ENCODE measurements at regions not wholly inside any gene's neighbourhood (a gene's known extent, or its start where the extent isn't known, plus 50 kb on each side); places are given as distances from the start of the nearest gene placed in this dataset.

GRCh38 chr9:30020161-30020560, 2364.3 kb upstream of the ACO1 start:
- DNase-seq (ENCODE audit: low read depth), result no peak
- no peak overlapping the region for H3K4me3 ChIP-seq (ENCODE audit: low read length)
- no peak for TF ChIP-seq CTCF (conservative IDR thresholded peaks at IDR 0.05; ENCODE audit: low read length)

DNA sequence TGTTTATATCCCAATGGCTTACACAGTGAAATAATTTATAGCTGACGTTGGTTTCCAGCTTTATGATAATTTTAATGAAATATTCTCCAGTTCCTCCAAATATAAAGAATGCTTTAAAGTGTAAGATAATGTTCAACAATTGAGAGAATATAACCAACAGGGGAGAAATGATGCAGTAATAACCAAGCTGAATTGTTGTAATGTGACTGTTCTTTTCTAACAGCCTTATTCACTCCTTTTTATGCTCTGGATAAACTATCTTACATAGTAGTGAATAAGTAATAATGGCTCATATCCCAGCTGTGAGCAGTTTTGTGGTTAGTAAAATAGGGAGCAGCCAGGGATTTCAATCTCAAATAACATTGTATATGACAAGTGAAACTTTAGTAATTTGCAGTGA, 2348.7 kb upstream of the ACO1 start:
- no peak for TF ChIP-seq CTCF (conservative IDR thresholded peaks at IDR 0.05; ENCODE audit: low read length)
- DNase-seq (ENCODE audit: low read depth), result no peak
- no peak overlapping the region for H3K4me3 ChIP-seq (ENCODE audit: low read length)

DNA sequence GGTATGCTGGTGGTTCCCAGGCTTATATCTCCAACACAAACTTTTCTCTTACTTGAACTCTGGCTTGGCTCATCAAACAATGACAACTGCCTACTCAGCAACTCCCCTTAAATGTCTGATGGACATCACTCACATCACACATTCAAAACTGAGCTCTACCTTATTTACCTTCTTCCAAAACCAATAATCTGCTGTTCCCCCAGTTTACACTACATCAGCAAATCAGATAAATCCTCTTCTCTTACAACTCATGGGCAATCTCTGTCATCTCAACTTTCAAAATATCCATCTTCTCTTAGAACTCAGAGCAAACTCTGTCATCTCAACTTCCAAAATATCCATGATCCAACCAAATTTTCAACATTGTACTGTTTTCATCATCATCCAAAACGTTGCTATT, 2347.9 kb upstream of the ACO1 start:
- DNase-seq (ENCODE audit: low read depth), result no peak
- no peak for TF ChIP-seq CTCF (conservative IDR thresholded peaks at IDR 0.05; ENCODE audit: low read length)
- H3K4me3 ChIP-seq (ENCODE audit: low read length), result no peak overlapping the region

- no peak for TF ChIP-seq CTCF (conservative IDR thresholded peaks at IDR 0.05; ENCODE audit: low read length)
- DNase-seq (ENCODE audit: low read depth), result no peak
- H3K4me3 ChIP-seq (ENCODE audit: low read length), result no peak overlapping the region
These were observed 2344.7 kb upstream of the ACO1 start for GRCh38 chr9:30039712-30040111.

- TF ChIP-seq CTCF (conservative IDR thresholded peaks at IDR 0.05; ENCODE audit: low read length), result no peak
- no peak for DNase-seq (ENCODE audit: low read depth)
- no peak overlapping the region for H3K4me3 ChIP-seq (ENCODE audit: low read length)
These were observed 2336.0 kb upstream of the ACO1 start for GRCh38 chr9:30048396-30048795.

- no peak for TF ChIP-seq CTCF (conservative IDR thresholded peaks at IDR 0.05; ENCODE audit: low read length)
- no peak overlapping the region for H3K4me3 ChIP-seq (ENCODE audit: low read length)
- DNase-seq (ENCODE audit: low read depth), result no peak
These were observed 2326.0 kb upstream of the ACO1 start for GRCh38 chr9:30058463-30058862.

GRCh38 chr9:30060976-30061375, 2323.5 kb upstream of the ACO1 start:
- no peak for DNase-seq (ENCODE audit: low read depth)
- no peak for TF ChIP-seq CTCF (conservative IDR thresholded peaks at IDR 0.05; ENCODE audit: low read length)
- H3K4me3 ChIP-seq (ENCODE audit: low read length), result no peak overlapping the region

Measured in AG10803 (cell line).